Ishikawa (cell line): ENCODE measurements at regions not wholly inside any gene's neighbourhood (a gene's known extent, or its start where the extent isn't known, plus 50 kb on each side); places are given as distances from the start of the nearest gene placed in this dataset.

Source experiments
- CEBPB ChIP-seq: IDR thresholded peaks from 2 replicates; pipeline ENCODE4 v1.6.1; 2012
- CREB1 ChIP-seq: IDR thresholded peaks from 2 replicates; pipeline ENCODE4 v1.6.1; 2012; ENCODE audit warnings: low read depth
- EGR1 ChIP-seq: IDR thresholded peaks from 2 replicates; pipeline ENCODE4 v1.6.1; 2012
- EP300 ChIP-seq: IDR thresholded peaks from 2 replicates; pipeline ENCODE4 v1.6.1; 2012; ENCODE audit warnings: borderline replicate concordance
- FOXM1 ChIP-seq: IDR thresholded peaks from 2 replicates; pipeline ENCODE4 v1.6.1; 2012; ENCODE audit warnings: low read depth, borderline replicate concordance
- MAX ChIP-seq: IDR thresholded peaks from 2 replicates; pipeline ENCODE4 v1.6.1; 2012
- NFIC ChIP-seq: IDR thresholded peaks from 2 replicates; pipeline ENCODE4 v1.6.1; 2012
- RAD21 ChIP-seq: IDR thresholded peaks from 2 replicates; pipeline ENCODE4 v1.6.1; 2012; ENCODE audit warnings: low read depth
- REST ChIP-seq: IDR thresholded peaks from 2 replicates; pipeline ENCODE4 v1.6.1; 2012; ENCODE audit warnings: low read depth, mild to moderate bottlenecking
- TAF1 ChIP-seq: IDR thresholded peaks from 2 replicates; pipeline ENCODE4 v1.6.1; 2012; ENCODE audit warnings: low read depth, mild to moderate bottlenecking
- TCF12 ChIP-seq: IDR thresholded peaks from 2 replicates; pipeline ENCODE4 v1.6.1; 2012; ENCODE audit warnings: low read depth
- TEAD4 ChIP-seq: IDR thresholded peaks from 2 replicates; pipeline ENCODE4 v1.6.1; 2012
- USF1 ChIP-seq: IDR thresholded peaks from 2 replicates; pipeline ENCODE4 v1.6.1; 2012
- YY1 ChIP-seq: IDR thresholded peaks from 2 replicates; pipeline ENCODE4 v1.6.1; 2012; ENCODE audit warnings: low read depth
- ZBTB7A ChIP-seq: IDR thresholded peaks from 2 replicates; pipeline ENCODE4 v1.6.1; 2012; ENCODE audit warnings: low read depth

- TF ChIP-seq CREB1 (no peak), TEAD4 (no peak), YY1 (no peak), FOXM1 (no peak)
These were observed 295.1 kb downstream of the HHIPL2 start for GRCh38 chr1:222252788-222253187.

GRCh38 chr1:222251847-222252246 is 296.1 kb downstream of the HHIPL2 start:
- no peak for TF ChIP-seq TCF12
- TF ChIP-seq USF1: no peak
- TF ChIP-seq CREB1: no peak
- TF ChIP-seq FOXM1: no peak
- no peak for TF ChIP-seq TAF1
- no peak for TF ChIP-seq MAX
- TF ChIP-seq ZBTB7A: no peak
- no peak for TF ChIP-seq REST
- TF ChIP-seq CEBPB: no peak
- no peak for TF ChIP-seq NFIC
- no peak for TF ChIP-seq RAD21
- no peak for TF ChIP-seq EGR1
- TF ChIP-seq TEAD4: no peak
- no peak for TF ChIP-seq EP300
- no peak for TF ChIP-seq YY1

GRCh38 chr1:222250376-222250775 is 297.5 kb downstream of the HHIPL2 start:
- TF ChIP-seq CEBPB (no peak), CREB1 (no peak), YY1 (no peak), MAX (no peak), EGR1 (no peak), NFIC (no peak), FOXM1 (no peak), EP300 (no peak), REST (no peak), RAD21 (no peak), USF1 (no peak)

GRCh38 chr1:222247811-222248310 is 300.0 kb downstream of the HHIPL2 start:
- no peak for TF ChIP-seq ZBTB7A
- no peak for TF ChIP-seq TCF12
- no peak for TF ChIP-seq NFIC
- TF ChIP-seq REST: no peak
- TF ChIP-seq TAF1: no peak
- no peak for TF ChIP-seq TEAD4
- no peak for TF ChIP-seq FOXM1
- no peak for TF ChIP-seq CREB1
- TF ChIP-seq CEBPB: no peak
- no peak for TF ChIP-seq USF1
- TF ChIP-seq RAD21: no peak
- TF ChIP-seq MAX: no peak
- TF ChIP-seq EGR1: no peak
- no peak for TF ChIP-seq EP300
- TF ChIP-seq YY1: no peak
